ENCODE measurements at regions not wholly inside any gene's neighbourhood (a gene's known extent, or its start where the extent isn't known, plus 50 kb on each side); places are given as distances from the start of the nearest gene placed in this dataset.
"Not testable (repeated sequence)": the region's sequence is repeated elsewhere in the genome, so short reads cannot be mapped to it uniquely, and the experiment has no call there.

DNA sequence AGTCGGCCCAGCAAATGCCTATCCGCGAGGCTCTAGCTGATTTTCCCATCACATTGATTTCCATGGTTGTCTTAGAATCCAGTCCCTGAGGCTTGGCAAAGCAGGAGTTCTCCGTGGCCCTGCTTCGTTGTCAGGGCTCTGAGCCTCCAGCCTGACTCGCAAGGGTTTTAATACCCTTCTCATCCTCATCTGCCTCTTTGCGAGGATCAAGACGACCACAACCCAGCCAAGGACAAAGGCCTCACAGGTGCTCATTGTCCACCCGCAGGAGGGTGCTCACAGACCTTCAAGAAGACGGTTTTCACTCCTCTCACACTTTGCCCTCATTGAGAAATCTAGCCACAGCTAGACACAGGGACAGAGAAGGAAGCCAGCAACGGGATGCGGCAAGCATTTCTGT is 610.8 kb downstream of the KCNJ18 start:
- ChIA-PET CTCF (no interaction called here), POLR2A (no interaction called here)
- Mint-ChIP-seq H3K27me3 (ENCODE audit: low read depth) (no peaks in the 10 kb centered on the region), H3K27ac (no peak overlapping the region), H3K4me3 (no peak overlapping the region), H3K9me3 (ENCODE audit: insufficient read depth) (peaks cover 9% of the 10 kb centered on the region), H3K4me1 (ENCODE audit: low read depth) (no peaks in the 10 kb centered on the region), H3K36me3 (ENCODE audit: low read depth) (no peaks in the 10 kb centered on the region)
- ATAC-seq (no peak), DNase-seq (no peak)

DNA sequence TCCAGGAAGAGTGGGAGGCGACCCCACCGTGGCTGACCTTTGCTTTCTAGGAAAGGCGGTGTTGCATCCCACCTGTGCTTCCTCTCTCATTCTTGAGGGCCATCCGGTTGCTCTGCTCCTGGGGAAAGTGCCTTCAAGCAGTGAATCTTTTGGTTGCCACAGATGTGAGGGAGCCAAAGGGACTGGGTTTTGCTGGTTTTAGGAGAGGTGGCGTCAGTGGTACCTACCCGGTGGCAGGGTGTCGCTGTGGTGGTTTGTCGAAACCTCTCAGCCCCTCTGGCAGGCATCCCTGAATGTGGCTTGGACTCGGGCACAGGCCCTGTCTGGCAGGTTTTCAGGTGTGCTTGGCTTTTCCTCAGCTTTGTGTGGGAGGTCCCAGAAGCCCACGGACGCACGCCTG is 611.5 kb downstream of the KCNJ18 start:
- no peak overlapping the region for H3K4me3 Mint-ChIP-seq
- no peaks in the 10 kb centered on the region for H3K36me3 Mint-ChIP-seq (ENCODE audit: low read depth)
- H3K9me3 Mint-ChIP-seq (ENCODE audit: insufficient read depth) = peaks cover 9% of the 10 kb centered on the region
- ChIA-PET CTCF (no interaction called here), POLR2A (no interaction called here)
- H3K27ac Mint-ChIP-seq = no peak overlapping the region
- H3K4me1 Mint-ChIP-seq (ENCODE audit: low read depth) = no peaks in the 10 kb centered on the region
- ATAC-seq (no peak), DNase-seq (no peak)
- no peaks in the 10 kb centered on the region for H3K27me3 Mint-ChIP-seq (ENCODE audit: low read depth)

DNA sequence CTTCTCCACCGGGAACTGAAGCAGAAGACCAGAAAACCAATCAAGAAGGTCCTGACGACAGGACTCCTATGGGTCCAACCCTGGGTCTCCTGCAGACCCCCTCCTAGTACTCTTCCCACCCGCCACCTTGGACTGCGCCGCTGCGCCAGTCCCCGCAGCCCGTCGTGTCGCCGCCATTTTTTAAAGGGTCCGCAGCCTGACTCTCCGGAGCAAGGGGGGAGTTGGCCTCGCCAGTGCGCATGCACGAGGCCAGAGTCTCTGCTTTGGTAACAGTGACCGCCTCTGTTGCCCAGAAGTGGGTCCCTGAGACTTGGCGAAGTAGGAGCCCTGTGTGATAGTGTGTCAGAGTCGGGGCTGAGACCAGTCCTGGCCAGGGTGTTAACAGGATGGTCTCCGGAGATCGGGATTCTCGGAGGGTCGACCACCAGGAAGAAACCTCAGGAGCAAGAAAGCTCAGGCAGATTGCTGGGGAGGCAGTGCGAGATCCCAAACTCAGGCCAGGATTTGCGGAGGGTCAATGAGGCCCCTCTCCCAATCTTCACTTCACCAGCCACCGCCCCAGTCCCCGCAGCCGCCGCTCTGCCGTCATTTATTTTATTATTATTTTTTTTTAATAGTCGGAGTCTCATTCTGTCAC is 612.5 kb downstream of the KCNJ18 start:
- H3K36me3 Mint-ChIP-seq (ENCODE audit: low read depth) = no peaks in the 10 kb centered on the region
- ChIA-PET CTCF (no interaction called here), POLR2A (no interaction called here)
- H3K9me3 Mint-ChIP-seq (ENCODE audit: insufficient read depth) = peaks cover 9% of the 10 kb centered on the region
- ATAC-seq (no peak), DNase-seq (no peak)
- H3K27ac Mint-ChIP-seq = no peak overlapping the region
- H3K27me3 Mint-ChIP-seq (ENCODE audit: low read depth) = no peaks in the 10 kb centered on the region
- H3K4me1 Mint-ChIP-seq (ENCODE audit: low read depth) = no peaks in the 10 kb centered on the region
- H3K4me3 Mint-ChIP-seq = no peak overlapping the region

DNA sequence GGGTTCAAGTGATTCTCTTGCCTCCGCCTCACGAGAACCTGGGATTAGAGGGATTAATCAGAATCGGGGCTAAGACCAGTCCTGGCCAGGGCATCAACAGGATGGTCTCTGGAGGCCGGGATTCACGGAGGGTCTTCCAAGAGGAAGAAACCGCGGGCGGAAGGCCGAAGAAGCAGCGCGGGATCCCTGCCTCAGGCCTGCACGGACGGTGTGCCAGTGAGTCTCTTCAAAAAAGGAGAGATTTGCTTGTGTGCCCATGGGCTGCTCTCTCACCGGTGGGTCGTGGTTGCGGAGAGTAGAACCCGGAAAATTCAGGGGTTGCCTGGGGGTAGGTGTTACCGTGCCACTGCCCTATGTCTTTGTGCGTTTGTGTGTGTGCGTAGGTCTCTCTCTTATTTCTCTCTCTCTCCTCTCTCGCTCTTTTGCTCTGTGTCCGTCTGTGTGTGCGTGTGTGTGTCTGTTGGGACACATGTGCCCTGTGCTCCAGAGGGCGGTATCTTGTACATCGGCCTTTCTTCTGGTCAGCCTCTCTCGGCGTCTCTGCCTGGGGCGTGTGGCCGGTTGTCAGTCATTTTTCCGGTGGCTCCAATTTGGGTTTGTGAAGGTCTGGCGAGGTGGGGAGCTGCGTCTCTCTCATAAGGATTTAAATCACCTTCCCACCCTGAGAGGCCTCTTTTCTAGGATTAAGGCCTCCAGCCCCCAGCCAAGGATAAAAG is 613.2 kb downstream of the KCNJ18 start:
- ChIA-PET CTCF (no interaction called here), POLR2A (no interaction called here)
- Mint-ChIP-seq H3K9me3 (ENCODE audit: insufficient read depth) (peaks cover 14% of the 10 kb centered on the region), H3K27me3 (ENCODE audit: low read depth) (no peaks in the 10 kb centered on the region), H3K4me3 (no peak overlapping the region), H3K36me3 (ENCODE audit: low read depth) (no peaks in the 10 kb centered on the region), H3K4me1 (ENCODE audit: low read depth) (no peaks in the 10 kb centered on the region), H3K27ac (no peak overlapping the region)
- DNase-seq (no peak), ATAC-seq (no peak)

DNA sequence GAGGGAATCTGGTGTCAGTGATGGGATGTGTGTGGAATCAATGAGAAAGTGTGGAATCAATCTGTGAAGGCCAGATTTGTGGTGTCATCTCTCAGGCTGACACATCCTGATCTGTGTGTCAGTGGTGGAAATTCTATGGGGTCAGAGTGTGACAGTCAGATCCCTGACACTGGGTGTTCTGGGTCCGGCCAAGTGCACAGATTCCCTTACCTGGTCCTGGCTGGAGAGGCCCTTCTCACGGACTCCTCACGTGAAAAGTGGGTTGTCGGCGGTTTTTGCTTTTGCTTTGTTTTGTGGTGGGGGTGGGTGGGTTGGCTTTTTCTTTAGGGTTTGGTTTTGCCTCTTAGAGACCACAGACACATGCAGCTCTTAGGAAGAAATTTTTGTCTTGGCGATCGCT is 618.0 kb downstream of the KCNJ18 start:
- H3K4me3 Mint-ChIP-seq; H3K36me3 Mint-ChIP-seq (ENCODE audit: low read depth); H3K4me1 Mint-ChIP-seq (ENCODE audit: low read depth); ATAC-seq; H3K27me3 Mint-ChIP-seq (ENCODE audit: low read depth); CTCF ChIA-PET; POLR2A ChIA-PET; H3K27ac Mint-ChIP-seq; DNase-seq: not testable (repeated sequence)
- peaks cover 14% of the 10 kb centered on the region for H3K9me3 Mint-ChIP-seq (ENCODE audit: insufficient read depth)

DNA sequence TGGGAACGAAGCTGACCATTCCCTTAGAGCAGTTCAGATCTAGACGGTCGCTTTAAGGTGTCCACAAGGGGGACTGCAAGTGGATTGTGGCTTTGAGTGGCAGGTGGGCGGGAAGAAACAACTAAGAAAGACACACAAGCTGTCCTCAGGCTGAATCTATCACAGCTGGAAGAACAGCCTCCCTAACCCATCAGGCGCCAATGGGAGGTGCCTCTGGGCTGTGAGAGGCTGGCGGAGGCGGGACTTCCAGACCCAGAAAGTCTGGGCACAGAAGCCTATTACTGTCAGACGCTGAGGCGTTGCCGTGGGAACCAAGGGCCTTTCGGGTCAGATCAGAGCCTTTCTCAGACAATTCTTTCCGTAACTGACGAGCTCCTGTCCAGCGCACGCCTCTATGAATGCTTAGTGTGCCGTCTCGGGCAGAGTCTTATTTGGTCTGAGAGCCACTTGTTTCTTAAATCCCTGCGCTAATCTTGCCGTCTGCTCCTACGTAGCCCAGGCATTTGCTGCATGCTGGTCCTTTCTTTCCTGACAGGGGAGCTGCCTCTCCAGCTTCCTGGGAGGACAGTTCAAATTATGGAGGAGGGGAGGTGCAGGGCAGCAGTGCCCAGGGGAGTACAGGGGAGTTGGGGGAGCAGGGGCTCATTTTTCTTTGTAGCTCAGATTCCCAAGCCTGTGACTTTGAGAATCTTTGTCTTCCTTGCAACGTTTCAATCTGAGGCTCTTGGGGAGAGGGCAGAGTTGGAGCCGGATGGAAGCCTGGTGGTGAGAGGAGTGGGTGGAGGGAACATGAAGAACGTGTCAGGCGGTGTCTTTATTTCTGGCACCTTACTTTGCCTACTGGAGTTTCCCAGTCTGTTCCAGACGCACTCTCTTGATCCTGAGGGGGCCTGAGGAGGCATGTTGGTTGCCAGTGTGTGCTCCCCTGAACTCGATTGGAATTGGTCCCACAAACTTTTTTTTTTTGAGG is 618.7 kb downstream of the KCNJ18 start:
- no peak for DNase-seq
- Mint-ChIP-seq H3K36me3 (ENCODE audit: low read depth) (no peaks in the 10 kb centered on the region), H3K27ac (no peak overlapping the region), H3K4me3 (no peak overlapping the region), H3K9me3 (ENCODE audit: insufficient read depth) (peaks cover 9% of the 10 kb centered on the region), H3K4me1 (ENCODE audit: low read depth) (no peaks in the 10 kb centered on the region), H3K27me3 (ENCODE audit: low read depth) (no peaks in the 10 kb centered on the region)
- ChIA-PET CTCF (no interaction called here), POLR2A (no interaction called here)
- no peak for ATAC-seq

DNA sequence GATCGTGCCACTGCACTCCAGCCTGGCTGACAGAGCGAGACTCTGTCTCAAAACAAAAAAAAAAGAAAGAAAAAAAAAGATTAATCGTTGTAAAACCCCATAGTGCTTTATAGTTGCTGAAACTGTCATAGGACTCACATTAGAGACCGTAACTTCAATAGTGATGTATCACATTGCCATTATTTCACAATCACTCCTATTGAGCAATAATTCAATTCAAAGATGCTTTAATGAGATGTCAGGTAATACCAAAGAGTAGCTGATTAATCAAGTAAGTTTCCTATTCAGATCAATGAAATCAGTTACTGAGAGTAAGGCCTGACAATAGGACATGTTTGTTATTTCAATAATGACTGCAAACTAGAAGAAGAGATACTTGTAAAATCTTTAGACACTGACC is 628.7 kb downstream of the KCNJ18 start:
- H3K36me3 Mint-ChIP-seq (ENCODE audit: low read depth); ATAC-seq; H3K27me3 Mint-ChIP-seq (ENCODE audit: low read depth); POLR2A ChIA-PET; DNase-seq; H3K4me1 Mint-ChIP-seq (ENCODE audit: low read depth); H3K4me3 Mint-ChIP-seq; H3K27ac Mint-ChIP-seq; CTCF ChIA-PET: not testable (repeated sequence)
- peaks cover 32% of the 10 kb centered on the region for H3K9me3 Mint-ChIP-seq (ENCODE audit: insufficient read depth)

DNA sequence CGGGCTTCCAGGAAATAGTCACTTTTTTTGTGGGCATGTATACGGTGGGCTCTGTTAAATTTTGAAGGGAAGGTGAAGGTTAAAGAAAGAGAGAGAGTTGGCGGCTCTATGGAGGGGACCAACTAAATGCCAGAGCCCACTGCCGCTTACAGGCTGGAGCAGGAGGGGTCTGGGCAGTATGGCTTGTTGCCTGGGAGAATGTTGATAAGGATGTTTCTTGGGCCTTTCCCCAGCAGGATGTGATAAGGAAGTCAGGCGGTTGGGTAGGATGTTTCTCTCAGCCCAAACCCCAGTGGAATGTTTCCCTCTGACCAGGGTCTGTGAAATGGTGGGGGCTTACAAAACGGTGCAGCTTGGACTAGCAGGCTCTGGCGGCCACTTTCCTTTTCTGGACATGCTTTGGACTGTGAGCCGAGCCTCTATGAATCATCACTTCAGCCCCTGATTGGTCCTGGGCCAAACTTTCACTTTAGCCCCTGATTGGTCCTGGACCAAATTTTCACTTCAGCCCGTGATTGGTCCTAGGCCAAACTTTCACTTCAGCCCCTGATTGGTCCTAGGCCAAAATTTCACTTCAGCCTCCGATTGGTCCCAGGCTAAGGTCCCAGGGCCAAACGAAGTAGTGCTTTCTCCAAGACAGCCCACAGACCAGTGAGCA is 630.7 kb downstream of the KCNJ18 start:
- H3K27ac Mint-ChIP-seq; H3K27me3 Mint-ChIP-seq (ENCODE audit: low read depth); CTCF ChIA-PET; POLR2A ChIA-PET; ATAC-seq; DNase-seq; H3K36me3 Mint-ChIP-seq (ENCODE audit: low read depth); H3K4me1 Mint-ChIP-seq (ENCODE audit: low read depth); H3K4me3 Mint-ChIP-seq: not testable (repeated sequence)
- peaks cover 29% of the 10 kb centered on the region for H3K9me3 Mint-ChIP-seq (ENCODE audit: insufficient read depth)

DNA sequence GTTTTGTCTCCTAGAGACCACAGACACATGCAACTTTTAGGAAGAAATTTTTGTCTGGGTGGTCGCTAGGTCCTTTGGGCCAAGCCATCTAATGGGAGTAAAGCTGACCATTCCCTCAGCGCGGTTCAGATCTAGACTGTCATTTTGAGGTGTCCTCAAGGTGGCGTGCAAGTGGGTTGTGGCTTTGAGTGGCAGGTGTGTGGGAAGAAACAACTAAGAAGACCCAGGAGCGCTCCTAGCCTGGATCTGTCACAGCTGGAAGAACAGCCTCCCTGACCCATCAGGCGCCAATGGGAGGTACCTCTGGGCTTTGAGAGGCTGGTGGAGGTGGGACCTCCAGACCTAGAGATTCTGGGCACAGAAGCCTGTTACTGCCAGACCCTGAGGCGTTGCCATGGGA is 645.1 kb downstream of the KCNJ18 start:
- H3K27ac Mint-ChIP-seq = no peak overlapping the region
- H3K36me3 Mint-ChIP-seq (ENCODE audit: low read depth) = no peaks in the 10 kb centered on the region
- ChIA-PET CTCF (no interaction called here), POLR2A (no interaction called here)
- ATAC-seq (no peak), DNase-seq (no peak)
- H3K4me1 Mint-ChIP-seq (ENCODE audit: low read depth) = no peaks in the 10 kb centered on the region
- no peaks in the 10 kb centered on the region for H3K27me3 Mint-ChIP-seq (ENCODE audit: low read depth)
- H3K9me3 Mint-ChIP-seq (ENCODE audit: insufficient read depth) = peaks cover 22% of the 10 kb centered on the region
- no peak overlapping the region for H3K4me3 Mint-ChIP-seq

DNA sequence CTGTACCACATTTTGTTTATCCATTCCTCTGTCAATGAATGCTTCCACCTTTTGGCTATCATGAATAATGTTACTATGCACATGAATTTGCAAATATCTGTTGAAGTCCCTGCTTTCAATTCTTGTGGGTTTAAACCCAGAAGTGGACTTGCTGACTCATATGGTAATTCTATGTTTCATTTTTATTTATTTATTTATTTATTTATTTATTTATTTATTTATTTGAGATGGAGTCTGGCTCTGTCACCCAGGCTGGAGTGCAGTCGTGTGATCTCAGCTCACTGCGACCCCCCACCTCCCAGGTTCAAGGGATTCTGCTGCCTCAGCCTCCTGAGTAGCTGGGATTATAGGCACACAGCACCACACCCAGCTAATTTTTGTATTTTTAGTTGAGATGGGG is 664.3 kb downstream of the KCNJ18 start:
- CTCF ChIA-PET = not testable (repeated sequence)

DNA sequence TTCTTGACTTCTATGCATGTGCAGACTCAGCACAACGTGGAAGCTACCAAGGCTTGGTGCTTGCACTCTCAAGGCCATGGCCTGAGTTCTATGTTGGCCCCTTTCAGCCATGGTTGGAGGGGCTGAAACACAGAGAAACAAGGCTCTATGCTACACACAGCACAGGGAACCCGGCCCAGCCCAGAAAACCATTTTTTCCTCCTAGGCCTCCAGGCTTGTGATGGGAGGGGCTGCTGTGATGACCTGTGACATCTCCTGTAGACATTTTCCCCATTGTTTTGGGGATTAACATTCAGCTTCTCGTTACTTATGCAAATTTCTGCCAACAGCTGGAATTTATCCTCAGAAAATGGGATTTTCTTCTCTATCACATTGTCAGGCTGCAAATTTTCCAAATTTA is 678.7 kb downstream of the KCNJ18 start:
- DNase-seq; POLR2A ChIA-PET; H3K4me1 Mint-ChIP-seq (ENCODE audit: low read depth); ATAC-seq; H3K4me3 Mint-ChIP-seq; H3K27me3 Mint-ChIP-seq (ENCODE audit: low read depth); CTCF ChIA-PET; H3K27ac Mint-ChIP-seq; H3K36me3 Mint-ChIP-seq (ENCODE audit: low read depth): not testable (repeated sequence)
- peaks cover 13% of the 10 kb centered on the region for H3K9me3 Mint-ChIP-seq (ENCODE audit: insufficient read depth)

More for the DNA sequence above, 664.3 kb downstream of the KCNJ18 start:
- H3K36me3 Mint-ChIP-seq (ENCODE audit: low read depth); H3K4me1 Mint-ChIP-seq (ENCODE audit: low read depth); DNase-seq; H3K27me3 Mint-ChIP-seq (ENCODE audit: low read depth); ATAC-seq; POLR2A ChIA-PET; H3K4me3 Mint-ChIP-seq; H3K27ac Mint-ChIP-seq: not testable (repeated sequence)
- H3K9me3 Mint-ChIP-seq (ENCODE audit: insufficient read depth) = peaks cover 15% of the 10 kb centered on the region

DNA sequence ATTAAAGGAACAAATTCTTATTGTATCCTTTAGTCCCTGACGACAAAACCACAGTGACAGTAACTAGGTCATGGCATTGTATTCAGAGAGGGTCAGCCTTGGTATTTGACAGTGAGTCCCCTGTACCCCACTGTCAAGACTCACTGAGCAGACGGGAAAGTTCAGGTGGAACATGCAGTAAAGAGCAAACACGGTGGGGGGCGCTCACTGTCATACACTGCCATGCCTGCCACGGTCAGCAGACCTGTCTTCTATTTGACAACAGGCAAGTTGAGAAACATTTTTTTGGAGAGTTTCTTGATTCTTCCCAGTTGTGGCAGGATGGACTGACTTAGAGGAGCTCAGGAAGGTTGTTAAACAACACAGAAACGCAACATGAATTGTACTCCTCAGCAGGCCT is 681.6 kb downstream of the KCNJ18 start:
- ChIA-PET POLR2A (no interaction called here), CTCF (no interaction called here)
- Mint-ChIP-seq H3K27me3 (ENCODE audit: low read depth) (no peaks in the 10 kb centered on the region), H3K36me3 (ENCODE audit: low read depth) (no peaks in the 10 kb centered on the region), H3K9me3 (ENCODE audit: insufficient read depth) (peaks cover 13% of the 10 kb centered on the region), H3K27ac (no peak overlapping the region), H3K4me3 (no peak overlapping the region), H3K4me1 (ENCODE audit: low read depth) (no peaks in the 10 kb centered on the region)
- no peak for ATAC-seq
- no peak for DNase-seq

Data from activated CD8-positive, alpha-beta T cell treated with anti-CD3 and anti-CD28 coated beads, Interleukin-2, amount 10 ng/mL, durations not matched to agents 7 days and 5 days (primary cell).